ENCODE measurements at regions not wholly inside any gene's neighbourhood (a gene's known extent, or its start where the extent isn't known, plus 50 kb on each side); places are given as distances from the start of the nearest gene placed in this dataset.
"Not testable (repeated sequence)": the region's sequence is repeated elsewhere in the genome, so short reads cannot be mapped to it uniquely, and the experiment has no call there.

DNA sequence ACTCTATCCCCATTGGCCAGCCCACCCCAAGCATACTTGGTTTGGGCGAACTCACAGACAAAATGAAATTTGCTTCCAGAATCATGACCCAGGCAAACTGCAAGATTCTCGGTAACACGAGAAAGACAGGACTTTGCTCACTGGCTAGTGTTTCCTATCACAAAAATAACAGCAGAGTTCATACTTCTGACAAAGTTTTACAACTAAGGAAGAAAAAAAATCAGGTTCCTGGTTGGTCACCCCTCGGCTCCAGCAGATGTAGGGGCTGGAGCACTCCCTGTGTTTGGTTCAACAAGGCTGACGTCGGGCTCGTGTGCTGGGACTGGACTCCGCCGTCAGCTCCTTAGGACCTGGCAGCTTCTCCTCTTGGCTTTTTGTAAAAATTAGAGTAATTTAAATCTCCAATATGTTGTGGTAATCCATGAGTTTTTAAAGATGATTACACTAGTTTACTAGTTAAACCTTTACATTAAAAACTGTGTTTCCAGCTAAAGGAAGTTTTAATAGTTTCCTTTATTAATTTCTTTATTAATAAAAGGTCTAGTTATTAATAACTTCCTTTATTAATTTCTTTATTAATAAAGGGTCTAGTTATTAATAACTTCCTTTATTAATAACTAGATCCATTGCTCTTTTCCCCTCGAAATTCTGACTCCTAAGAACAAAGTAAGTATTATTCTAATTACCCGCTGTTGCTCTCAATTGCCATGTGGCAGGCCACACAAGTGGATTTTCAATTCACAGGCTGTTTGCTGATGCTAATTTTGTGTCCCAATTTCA lies 115.6 kb upstream of the RNF32 start:
- Histone ChIP-seq H3K36me3 (no peaks in the 10 kb centered on the region), H3K4me3 (no peak overlapping the region), H3K27ac (no peak overlapping the region), H3K9me3 (no peaks in the 10 kb centered on the region), H3K27me3 (no peaks in the 10 kb centered on the region), H3K4me1 (no peaks in the 10 kb centered on the region)
- TF ChIP-seq, protein P1, sequence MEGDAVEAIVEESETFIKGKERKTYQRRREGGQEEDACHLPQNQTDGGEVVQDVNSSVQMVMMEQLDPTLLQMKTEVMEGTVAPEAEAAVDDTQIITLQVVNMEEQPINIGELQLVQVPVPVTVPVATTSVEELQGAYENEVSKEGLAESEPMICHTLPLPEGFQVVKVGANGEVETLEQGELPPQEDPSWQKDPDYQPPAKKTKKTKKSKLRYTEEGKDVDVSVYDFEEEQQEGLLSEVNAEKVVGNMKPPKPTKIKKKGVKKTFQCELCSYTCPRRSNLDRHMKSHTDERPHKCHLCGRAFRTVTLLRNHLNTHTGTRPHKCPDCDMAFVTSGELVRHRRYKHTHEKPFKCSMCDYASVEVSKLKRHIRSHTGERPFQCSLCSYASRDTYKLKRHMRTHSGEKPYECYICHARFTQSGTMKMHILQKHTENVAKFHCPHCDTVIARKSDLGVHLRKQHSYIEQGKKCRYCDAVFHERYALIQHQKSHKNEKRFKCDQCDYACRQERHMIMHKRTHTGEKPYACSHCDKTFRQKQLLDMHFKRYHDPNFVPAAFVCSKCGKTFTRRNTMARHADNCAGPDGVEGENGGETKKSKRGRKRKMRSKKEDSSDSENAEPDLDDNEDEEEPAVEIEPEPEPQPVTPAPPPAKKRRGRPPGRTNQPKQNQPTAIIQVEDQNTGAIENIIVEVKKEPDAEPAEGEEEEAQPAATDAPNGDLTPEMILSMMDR (IDR thresholded peaks at IDR 0.05): no peak
- intact Hi-C loops (cut with DNase I): no loop called here
- DNase-seq (ENCODE audit: low spot score in 2 of 2): no peak

- Histone ChIP-seq H3K27me3 (no peaks in the 10 kb centered on the region), H3K27ac (no peak overlapping the region), H3K36me3 (no peaks in the 10 kb centered on the region), H3K9me3 (no peaks in the 10 kb centered on the region), H3K4me3 (no peak overlapping the region), H3K4me1 (no peaks in the 10 kb centered on the region)
- intact Hi-C loops (cut with DNase I): no loop called here
- TF ChIP-seq, protein P1 (IDR thresholded peaks at IDR 0.05): no peak
- no peak for DNase-seq (ENCODE audit: low spot score in 2 of 2)
Measured at GRCh38 chr7:156523447-156524048, 117.0 kb upstream of the RNF32 start.

GRCh38 chr7:156522801-156523200 lies 117.8 kb upstream of the RNF32 start:
- DNase-seq (ENCODE audit: low spot score in 2 of 2): no peak
- H3K36me3 ChIP-seq: no peaks in the 10 kb centered on the region
- no peaks in the 10 kb centered on the region for H3K9me3 ChIP-seq
- no peak overlapping the region for H3K27ac ChIP-seq
- H3K4me1 ChIP-seq: no peaks in the 10 kb centered on the region
- TF ChIP-seq, protein P1 (IDR thresholded peaks at IDR 0.05): no peak
- no peak overlapping the region for H3K4me3 ChIP-seq
- H3K27me3 ChIP-seq: no peaks in the 10 kb centered on the region
- intact Hi-C loops (cut with DNase I): no loop called here

GRCh38 chr7:156519070-156519469 lies 121.5 kb upstream of the RNF32 start:
- H3K4me1 ChIP-seq: no peaks in the 10 kb centered on the region
- no peak overlapping the region for H3K4me3 ChIP-seq
- no peak for DNase-seq (ENCODE audit: low spot score in 2 of 2)
- no peaks in the 10 kb centered on the region for H3K27me3 ChIP-seq
- H3K9me3 ChIP-seq: no peaks in the 10 kb centered on the region
- intact Hi-C loops (cut with DNase I): no loop called here
- no peak overlapping the region for H3K27ac ChIP-seq
- TF ChIP-seq, protein P1 (IDR thresholded peaks at IDR 0.05): no peak
- H3K36me3 ChIP-seq: no peaks in the 10 kb centered on the region

DNA sequence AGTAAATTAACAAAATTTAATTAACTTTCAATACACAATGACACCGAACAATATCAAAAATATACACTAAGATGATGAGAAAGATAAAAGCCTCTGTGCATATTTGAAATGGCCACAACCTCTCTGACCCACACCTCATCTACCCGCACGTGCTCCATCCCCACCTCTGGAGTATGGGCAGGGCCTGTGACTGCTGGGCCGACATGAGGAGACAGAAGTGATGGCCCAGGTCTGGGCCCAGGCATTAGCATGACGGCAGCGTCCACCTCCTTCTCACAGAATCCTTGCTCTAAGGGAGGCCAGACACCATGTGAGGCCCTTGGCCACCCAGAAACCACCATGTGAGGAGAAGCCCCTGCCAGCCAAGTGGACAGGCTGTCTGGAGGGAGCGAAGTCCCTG lies 122.1 kb upstream of the RNF32 start:
- no peaks in the 10 kb centered on the region for H3K36me3 ChIP-seq
- H3K4me1 ChIP-seq: no peaks in the 10 kb centered on the region
- H3K4me3 ChIP-seq: no peak overlapping the region
- intact Hi-C loops (cut with DNase I): no loop called here
- no peaks in the 10 kb centered on the region for H3K27me3 ChIP-seq
- no peaks in the 10 kb centered on the region for H3K9me3 ChIP-seq
- no peak for DNase-seq (ENCODE audit: low spot score in 2 of 2)
- TF ChIP-seq, protein P1 (IDR thresholded peaks at IDR 0.05): no peak
- no peak overlapping the region for H3K27ac ChIP-seq

DNA sequence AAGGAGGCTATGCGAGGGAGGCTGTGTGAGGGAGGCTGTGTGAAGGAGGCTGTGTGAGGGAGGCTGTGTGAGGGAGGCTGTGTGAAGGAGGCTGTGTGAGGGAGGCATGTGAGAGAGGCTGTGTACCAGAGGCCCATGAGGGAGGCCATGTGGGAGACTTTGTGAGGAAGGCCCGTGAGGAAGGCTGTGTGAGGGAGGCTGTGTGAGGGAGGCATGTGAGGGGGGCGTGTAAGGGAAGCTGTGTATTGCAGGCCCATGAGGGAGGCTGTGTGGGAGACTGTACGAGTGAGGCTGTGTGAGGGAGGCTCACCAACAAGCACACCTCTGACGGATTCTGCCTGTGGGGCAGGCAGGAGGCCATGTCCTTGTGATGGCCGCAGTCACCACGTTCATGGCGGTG lies 122.7 kb upstream of the RNF32 start:
- H3K4me1 ChIP-seq; H3K27me3 ChIP-seq; DNase-seq (ENCODE audit: low spot score in 2 of 2); H3K9me3 ChIP-seq; H3K4me3 ChIP-seq; H3K36me3 ChIP-seq; intact Hi-C loops (cut with DNase I); H3K27ac ChIP-seq: not testable (repeated sequence)
